GM12891 (cell line): ENCODE measurements at regions not wholly inside any gene's neighbourhood (a gene's known extent, or its start where the extent isn't known, plus 50 kb on each side); places are given as distances from the start of the nearest gene placed in this dataset.

Experiments
- POLR2A ChIP-seq: IDR thresholded peaks from 2 replicates; pipeline ENCODE4 v1.6.1; 2011; ENCODE audit warnings: low read depth, low read length, control low read depth
- POLR2AphosphoS5 ChIP-seq: IDR thresholded peaks from 2 replicates; pipeline ENCODE4 v1.6.1; 2011; ENCODE audit warnings: low read depth, low read length, control low read depth

DNA sequence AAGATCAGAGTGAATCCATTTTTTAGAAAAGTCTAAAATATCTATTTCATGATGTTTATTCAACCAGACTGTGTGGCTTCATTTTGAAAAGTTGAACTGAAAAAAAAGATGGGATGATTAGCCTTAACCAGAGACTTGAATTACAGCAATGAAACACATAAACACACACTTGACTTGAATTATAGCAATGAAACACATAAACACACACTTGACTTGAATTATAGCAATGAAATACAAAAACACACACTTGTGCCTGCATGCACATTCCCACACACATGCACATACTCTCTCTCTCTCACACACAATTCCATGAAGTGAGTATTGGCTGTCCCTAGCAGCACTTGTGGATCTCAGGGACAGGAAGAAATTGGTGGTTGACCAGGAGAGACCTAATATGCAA is 286.8 kb downstream of the USP46 start:
- TF ChIP-seq POLR2A (no peak), POLR2AphosphoS5 (no peak)
